CD4-positive, CD25-positive, alpha-beta regulatory T cell (primary cell): ENCODE measurements at regions not wholly inside any gene's neighbourhood (a gene's known extent, or its start where the extent isn't known, plus 50 kb on each side); places are given as distances from the start of the nearest gene placed in this dataset.
A peak's percentile ranks its signal among the peaks of the same experiment; 100 is the strongest.

Source experiments
- ATAC-seq, 2 donors: fragments of 150-1000 bp; cut with Tn5 transposase; one replicate each; pipeline ENCODE4 v1.10.0; 2021; ENCODE audit warnings: low read depth in 2 of 2, moderate number of reproducible peaks in 2 of 2, moderate library complexity in 1 of 2
- DNase-seq, 3 donors: peaks; one replicate each; pipeline versions ENCODE4 v3.0.0 to v3.0.0-alpha.2; 2012 to 2022; ENCODE audit warnings: mixed read lengths in 1 of 3
- H3K27ac ChIP-seq: one replicate; pipeline ENCODE4 v1.7.0; 2013; ENCODE audit warnings: mild to moderate bottlenecking, low read length; ENCODE audit not compliant: insufficient read depth, poor library complexity, severe bottlenecking
- H3K27me3 ChIP-seq: one replicate; pipeline ENCODE4 v1.7.0; 2013; ENCODE audit warnings: low read length; ENCODE audit not compliant: control insufficient read depth, insufficient read depth
- H3K36me3 ChIP-seq: one replicate; pipeline ENCODE4 v1.7.0; 2013; ENCODE audit warnings: mild to moderate bottlenecking, low read length, moderate library complexity; ENCODE audit not compliant: control insufficient read depth, insufficient read depth
- H3K4me1 ChIP-seq: 2 replicates; pipeline ENCODE4 v1.7.0; 2013; ENCODE audit warnings: mild to moderate bottlenecking, low read length; ENCODE audit not compliant: insufficient read depth, control insufficient read depth, poor library complexity, severe bottlenecking
- H3K4me3 ChIP-seq: one replicate; pipeline ENCODE4 v1.7.0; 2013; ENCODE audit warnings: low read depth, mild to moderate bottlenecking, low read length, moderate library complexity
- H3K9me3 ChIP-seq, 2 experiments: 1 replicate in 1 of 2; 2 replicates in 1 of 2; pipeline ENCODE4 v1.7.0; 2013; ENCODE audit warnings: low read length in 2 of 2, mild to moderate bottlenecking in 1 of 2, moderate library complexity in 1 of 2; ENCODE audit not compliant: control insufficient read depth in 2 of 2
- H3K27ac Mint-ChIP-seq, 3 donors: one replicate each; pipeline ENCODE4 v1.8.0; 2020 to 2022; ENCODE audit warnings: mild to moderate bottlenecking in 3 of 3, mixed read lengths in 3 of 3, moderate library complexity in 2 of 3
- H3K27me3 Mint-ChIP-seq: one replicate; pipeline ENCODE4 v1.8.0; 2022; ENCODE audit warnings: mild to moderate bottlenecking, mixed read lengths
- H3K36me3 Mint-ChIP-seq: one replicate; pipeline ENCODE4 v1.8.0; 2020; ENCODE audit warnings: mixed read lengths
- H3K4me1 Mint-ChIP-seq, 4 donors: one replicate each; pipeline ENCODE4 v1.8.0; 2020 to 2022; ENCODE audit warnings: mixed read lengths in 4 of 4, mild to moderate bottlenecking in 1 of 4
- H3K4me3 Mint-ChIP-seq, 4 donors: one replicate each; pipeline ENCODE4 v1.8.0; 2020 to 2022; ENCODE audit warnings: mild to moderate bottlenecking in 4 of 4, mixed read lengths in 4 of 4, moderate library complexity in 3 of 4
- H3K9me3 Mint-ChIP-seq, 7 donors: one replicate each; pipeline ENCODE4 v1.8.0; 2020 to 2022; ENCODE audit warnings: mixed read lengths in 7 of 7, mild to moderate bottlenecking in 3 of 7, moderate library complexity in 2 of 7

- ATAC-seq, result no peak
- no peaks in the 10 kb centered on the region for H3K36me3 ChIP-seq
- H3K4me1 Mint-ChIP-seq, result no peaks in the 10 kb centered on the region
- H3K9me3 Mint-ChIP-seq, result peaks cover 0 to 7% (median 0%) of the 10 kb centered on the region in 7 donors
- H3K27me3 Mint-ChIP-seq, result no peaks in the 10 kb centered on the region
- no peak overlapping the region for H3K27ac Mint-ChIP-seq
- H3K4me3 Mint-ChIP-seq, result no peak overlapping the region
- H3K9me3 ChIP-seq, result peaks cover 0 to 4% of the 10 kb centered on the region in 2 experiments
- no peaks in the 10 kb centered on the region for H3K4me1 ChIP-seq
- no peaks in the 10 kb centered on the region for H3K36me3 Mint-ChIP-seq
- H3K27ac ChIP-seq, result no peak overlapping the region
- no peak overlapping the region for H3K4me3 ChIP-seq
- DNase-seq, result no peak
- no peaks in the 10 kb centered on the region for H3K27me3 ChIP-seq
Measured at GRCh38 chr18:45270289-45270771, 344.9 kb upstream of the SLC14A2 start.

GRCh38 chr18:45274026-45274425 lies 341.2 kb upstream of the SLC14A2 start:
- Histone ChIP-seq H3K4me3 (no peak overlapping the region), H3K9me3 (peaks cover 0 to 4% of the 10 kb centered on the region in 2 experiments), H3K27me3 (no peaks in the 10 kb centered on the region), H3K36me3 (no peaks in the 10 kb centered on the region), H3K4me1 (no peaks in the 10 kb centered on the region), H3K27ac (no peak overlapping the region)
- DNase-seq (no peak), ATAC-seq (no peak)
- H3K4me1 Mint-ChIP-seq, result no peaks in the 10 kb centered on the region
- no peaks in the 10 kb centered on the region for H3K27me3 Mint-ChIP-seq
- no peak overlapping the region for H3K27ac Mint-ChIP-seq
- no peaks in the 10 kb centered on the region for H3K36me3 Mint-ChIP-seq
- H3K9me3 Mint-ChIP-seq, result peaks cover 0 to 6% (median 0%) of the 10 kb centered on the region in 7 donors
- H3K4me3 Mint-ChIP-seq, result no peak overlapping the region

GRCh38 chr18:45275367-45276113 lies 339.7 kb upstream of the SLC14A2 start:
- Histone ChIP-seq H3K9me3 (peaks cover 0 to 4% of the 10 kb centered on the region in 2 experiments), H3K4me3 (no peak overlapping the region), H3K27me3 (no peaks in the 10 kb centered on the region), H3K36me3 (no peaks in the 10 kb centered on the region), H3K4me1 (no peaks in the 10 kb centered on the region), H3K27ac (no peak overlapping the region)
- Mint-ChIP-seq H3K36me3 (no peaks in the 10 kb centered on the region), H3K27ac (no peak overlapping the region), H3K4me1 (no peaks in the 10 kb centered on the region), H3K4me3 (no peak overlapping the region), H3K9me3 (peaks cover 0 to 6% (median 0%) of the 10 kb centered on the region in 7 donors), H3K27me3 (no peaks in the 10 kb centered on the region)
- ATAC-seq (no peak), DNase-seq (peak in 2 of 3 donors; percentile 4 to 36)

DNA sequence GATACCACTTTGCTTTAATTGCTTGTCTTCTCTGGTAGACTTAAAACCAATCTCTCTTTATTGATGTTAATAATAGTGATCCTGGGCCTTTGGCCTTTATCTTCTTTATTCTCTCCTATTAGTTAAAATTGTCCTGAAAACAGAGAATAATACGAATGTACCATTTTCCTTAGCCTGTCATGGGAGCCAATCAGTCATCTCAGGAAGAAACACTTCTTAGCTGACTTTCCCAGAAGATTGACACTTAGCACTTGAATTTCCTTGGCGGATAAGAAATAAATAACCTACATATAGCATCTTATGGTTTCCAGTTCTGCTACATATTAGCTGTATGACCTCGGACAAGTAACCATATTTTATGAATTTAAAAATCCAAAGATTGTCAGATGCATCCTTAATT lies 338.4 kb upstream of the SLC14A2 start:
- H3K4me1 Mint-ChIP-seq, result no peaks in the 10 kb centered on the region
- H3K27me3 ChIP-seq, result no peaks in the 10 kb centered on the region
- no peak for DNase-seq
- no peaks in the 10 kb centered on the region for H3K9me3 Mint-ChIP-seq
- peaks cover 0 to 4% of the 10 kb centered on the region in 2 experiments for H3K9me3 ChIP-seq
- peaks cover 4% of the 10 kb centered on the region for H3K27me3 Mint-ChIP-seq
- H3K36me3 Mint-ChIP-seq, result no peaks in the 10 kb centered on the region
- no peak overlapping the region for H3K27ac Mint-ChIP-seq
- no peak for ATAC-seq
- H3K4me3 Mint-ChIP-seq, result no peak overlapping the region
- H3K4me3 ChIP-seq, result no peak overlapping the region
- no peaks in the 10 kb centered on the region for H3K4me1 ChIP-seq
- no peaks in the 10 kb centered on the region for H3K36me3 ChIP-seq
- H3K27ac ChIP-seq, result no peak overlapping the region

- no peak for ATAC-seq
Measured at GRCh38 chr18:45277908-45278307, 337.4 kb upstream of the SLC14A2 start.

DNA sequence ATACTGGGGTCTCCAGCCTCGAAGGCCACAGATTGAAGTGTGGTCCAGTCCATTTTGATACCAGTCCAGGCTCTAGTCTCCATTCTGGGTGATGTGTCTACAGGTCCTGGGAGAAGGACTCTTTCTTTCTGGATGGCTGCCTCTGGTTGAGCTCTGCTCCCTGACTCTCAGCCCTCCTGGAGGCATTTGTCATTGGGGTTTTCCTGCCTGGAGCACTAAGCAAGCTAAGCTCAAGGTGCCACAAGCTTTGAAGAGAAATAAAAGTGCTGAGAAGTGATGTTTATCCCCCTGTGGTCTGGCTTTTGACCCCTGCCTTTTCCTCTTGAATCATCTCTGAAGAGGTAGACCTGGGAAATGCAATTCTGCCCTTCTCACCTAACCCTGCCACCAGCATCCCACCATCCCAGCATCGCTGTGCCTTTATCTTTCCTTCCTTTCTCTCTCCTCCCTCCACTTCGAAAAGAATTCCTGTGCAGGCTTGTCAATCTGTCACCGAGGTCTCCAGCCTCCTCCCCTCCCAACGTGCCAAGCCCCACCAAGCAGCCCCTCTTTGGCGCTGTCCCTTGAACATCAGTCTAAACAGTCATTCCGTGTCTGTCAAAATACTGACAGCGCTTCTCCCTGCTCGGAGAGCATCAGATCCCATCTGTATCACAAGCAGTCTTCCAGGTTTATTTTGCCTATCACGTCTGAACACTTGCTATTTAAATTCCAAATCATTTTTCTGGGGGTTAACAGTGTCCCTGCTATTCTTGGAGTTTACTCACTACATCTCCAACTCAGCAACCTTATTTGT lies 334.6 kb upstream of the SLC14A2 start:
- no peak overlapping the region for H3K4me3 Mint-ChIP-seq
- H3K36me3 ChIP-seq, result no peaks in the 10 kb centered on the region
- no peaks in the 10 kb centered on the region for H3K27me3 ChIP-seq
- H3K9me3 ChIP-seq, result no peaks in the 10 kb centered on the region
- ATAC-seq (no peak), DNase-seq (no peak)
- no peaks in the 10 kb centered on the region for H3K4me1 ChIP-seq
- H3K27ac Mint-ChIP-seq, result no peak overlapping the region
- H3K36me3 Mint-ChIP-seq, result no peaks in the 10 kb centered on the region
- peaks cover 0 to 1% (median 0%) of the 10 kb centered on the region in 7 donors for H3K9me3 Mint-ChIP-seq
- no peaks in the 10 kb centered on the region for H3K4me1 Mint-ChIP-seq
- peaks cover 4% of the 10 kb centered on the region for H3K27me3 Mint-ChIP-seq
- H3K4me3 ChIP-seq, result no peak overlapping the region
- H3K27ac ChIP-seq, result no peak overlapping the region

More at GRCh38 chr18:45277908-45278307, 337.4 kb upstream of the SLC14A2 start:
- H3K4me3 Mint-ChIP-seq, result no peak overlapping the region
- Histone ChIP-seq H3K27me3 (no peaks in the 10 kb centered on the region), H3K36me3 (no peaks in the 10 kb centered on the region), H3K9me3 (peaks cover 0 to 4% of the 10 kb centered on the region in 2 experiments), H3K4me3 (no peak overlapping the region), H3K27ac (no peak overlapping the region), H3K4me1 (no peaks in the 10 kb centered on the region)
- DNase-seq, result no peak
- peaks cover 0 to 1% (median 0%) of the 10 kb centered on the region in 7 donors for H3K9me3 Mint-ChIP-seq
- H3K4me1 Mint-ChIP-seq, result no peaks in the 10 kb centered on the region
- H3K27me3 Mint-ChIP-seq, result peaks cover 4% of the 10 kb centered on the region
- H3K27ac Mint-ChIP-seq, result no peak overlapping the region
- H3K36me3 Mint-ChIP-seq, result no peaks in the 10 kb centered on the region

GRCh38 chr18:45282101-45282812 lies 333.0 kb upstream of the SLC14A2 start:
- Histone ChIP-seq H3K4me1 (no peaks in the 10 kb centered on the region), H3K27ac (no peak overlapping the region), H3K9me3 (no peaks in the 10 kb centered on the region), H3K27me3 (no peaks in the 10 kb centered on the region), H3K4me3 (no peak overlapping the region), H3K36me3 (no peaks in the 10 kb centered on the region)
- H3K27me3 Mint-ChIP-seq, result peaks cover 4% of the 10 kb centered on the region
- H3K4me3 Mint-ChIP-seq, result no peak overlapping the region
- H3K9me3 Mint-ChIP-seq, result peaks cover 0 to 1% (median 0%) of the 10 kb centered on the region in 7 donors
- H3K4me1 Mint-ChIP-seq, result no peaks in the 10 kb centered on the region
- ATAC-seq (no peak), DNase-seq (no peak)
- H3K36me3 Mint-ChIP-seq, result no peaks in the 10 kb centered on the region
- H3K27ac Mint-ChIP-seq, result no peak overlapping the region
